MG63 (cell line): ENCODE measurements at regions not wholly inside any gene's neighbourhood (a gene's known extent, or its start where the extent isn't known, plus 50 kb on each side); places are given as distances from the start of the nearest gene placed in this dataset.
"Not testable (repeated sequence)": the region's sequence is repeated elsewhere in the genome, so short reads cannot be mapped to it uniquely, and the experiment has no call there.

Experiments
- DNase-seq: peaks from one replicate; pipeline ENCODE4 v3.0.0-alpha.2; 2020
- H3K27me3 ChIP-seq: fragments of 250-450 bp; sonication (Bioruptor Pico); 2 replicates; pipeline ENCODE4 v1.5.1; 2020; ENCODE audit warnings: mild to moderate bottlenecking, moderate library complexity
- H3K36me3 ChIP-seq: fragments of 250-450 bp; sonication (Bioruptor Pico); 2 replicates; pipeline ENCODE4 v1.5.1; 2020; ENCODE audit warnings: mild to moderate bottlenecking, moderate library complexity
- H3K4me3 ChIP-seq: fragments of 250-450 bp; sonication (Bioruptor Pico); 2 replicates; pipeline ENCODE4 v1.5.1; 2020; ENCODE audit warnings: mild to moderate bottlenecking, moderate library complexity
- H3K9me3 ChIP-seq: fragments of 250-450 bp; sonication (Bioruptor Pico); 2 replicates; pipeline ENCODE4 v1.5.1; 2020; ENCODE audit warnings: mild to moderate bottlenecking, moderate library complexity

- no peaks in the 10 kb centered on the region for H3K36me3 ChIP-seq
- H3K27me3 ChIP-seq: no peaks in the 10 kb centered on the region
- DNase-seq: peak; percentile 71
- peaks cover 15% of the 10 kb centered on the region for H3K9me3 ChIP-seq
- H3K4me3 ChIP-seq: no peak overlapping the region
Measured at GRCh38 chr15:57890351-57890750, 175.2 kb downstream of the ALDH1A2 start.

GRCh38 chr15:57890878-57891277, 174.6 kb downstream of the ALDH1A2 start:
- Histone ChIP-seq H3K9me3 (peaks cover 15% of the 10 kb centered on the region), H3K36me3 (no peaks in the 10 kb centered on the region), H3K4me3 (no peak overlapping the region), H3K27me3 (no peaks in the 10 kb centered on the region)
- no peak for DNase-seq

- DNase-seq: peak; percentile 14
- Histone ChIP-seq H3K27me3 (no peaks in the 10 kb centered on the region), H3K4me3 (no peak overlapping the region), H3K36me3 (no peaks in the 10 kb centered on the region), H3K9me3 (peaks cover 15% of the 10 kb centered on the region)
Measured at GRCh38 chr15:57892181-57892580, 173.3 kb downstream of the ALDH1A2 start.

GRCh38 chr15:57893040-57893439, 172.5 kb downstream of the ALDH1A2 start:
- no peak for DNase-seq
- Histone ChIP-seq H3K27me3 (no peaks in the 10 kb centered on the region), H3K9me3 (peaks cover 15% of the 10 kb centered on the region), H3K4me3 (no peak overlapping the region), H3K36me3 (no peaks in the 10 kb centered on the region)

GRCh38 chr15:57895291-57895690, 170.2 kb downstream of the ALDH1A2 start:
- Histone ChIP-seq H3K4me3 (no peak overlapping the region), H3K36me3 (no peaks in the 10 kb centered on the region), H3K27me3 (no peaks in the 10 kb centered on the region), H3K9me3 (peaks cover 15% of the 10 kb centered on the region)
- no peak for DNase-seq

GRCh38 chr15:57896114-57896513, 169.4 kb downstream of the ALDH1A2 start:
- no peak overlapping the region for H3K4me3 ChIP-seq
- no peaks in the 10 kb centered on the region for H3K36me3 ChIP-seq
- H3K27me3 ChIP-seq: no peaks in the 10 kb centered on the region
- peaks cover 15% of the 10 kb centered on the region for H3K9me3 ChIP-seq
- peak; percentile 14 for DNase-seq

GRCh38 chr15:57896899-57897298, 168.6 kb downstream of the ALDH1A2 start:
- H3K4me3 ChIP-seq, H3K27me3 ChIP-seq, DNase-seq, H3K36me3 ChIP-seq: not testable (repeated sequence)
- peaks cover 12% of the 10 kb centered on the region for H3K9me3 ChIP-seq

GRCh38 chr15:57897870-57898269, 167.6 kb downstream of the ALDH1A2 start:
- no peak for DNase-seq
- H3K27me3 ChIP-seq: no peaks in the 10 kb centered on the region
- H3K9me3 ChIP-seq: peaks cover 4% of the 10 kb centered on the region; the same call in 1 of the 2 replicates
- H3K36me3 ChIP-seq: no peaks in the 10 kb centered on the region
- H3K4me3 ChIP-seq: no peak overlapping the region

- DNase-seq: no peak
- H3K36me3 ChIP-seq: no peaks in the 10 kb centered on the region
- H3K27me3 ChIP-seq: no peaks in the 10 kb centered on the region
- no peaks in the 10 kb centered on the region for H3K9me3 ChIP-seq
- H3K4me3 ChIP-seq: no peak overlapping the region
Measured at GRCh38 chr15:57902155-57902554, 163.4 kb downstream of the ALDH1A2 start.
